NCI-H524 (cell line): ENCODE measurements at regions not wholly inside any gene's neighbourhood (a gene's known extent, or its start where the extent isn't known, plus 50 kb on each side); places are given as distances from the start of the nearest gene placed in this dataset.

Experiments
- DNase-seq, 2 experiments: peaks; one replicate each; lab custom pipeline; 2025; lab: John Stamatoyannopoulos, UW

DNA sequence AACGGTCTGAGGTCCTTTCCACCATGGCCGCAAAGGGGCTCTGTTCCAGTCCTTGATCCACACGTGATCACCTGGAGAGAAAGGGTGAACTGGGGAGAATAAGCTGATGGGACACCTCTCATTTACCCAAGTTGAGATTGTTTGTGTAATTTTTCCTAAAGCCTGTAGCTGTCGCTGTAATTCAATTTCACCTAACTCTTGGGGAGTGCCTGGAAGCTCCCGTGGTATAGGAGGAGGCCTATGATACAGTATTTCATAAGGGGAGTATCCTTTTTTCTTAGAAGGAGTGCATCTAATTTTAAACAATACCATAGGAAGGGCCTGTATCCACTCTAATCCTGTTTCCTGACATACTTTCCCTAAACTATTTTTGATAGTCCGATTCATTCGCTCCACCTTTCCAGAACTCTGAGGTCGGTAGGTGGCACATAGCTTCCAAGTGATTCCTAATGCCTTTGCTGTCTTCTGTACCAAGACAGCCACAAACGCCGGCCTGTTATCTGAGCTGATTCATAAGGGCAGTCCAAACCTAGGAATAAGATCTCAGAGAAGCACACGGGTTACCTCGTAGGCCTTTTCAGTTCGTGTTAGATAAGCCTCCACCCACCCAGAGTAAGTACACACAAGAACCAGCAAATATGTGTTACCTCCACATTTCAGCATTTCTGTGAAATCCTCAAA, 78.9 kb upstream of the VEPH1 start:
- DNase-seq: peak; percentile 2 to 17

DNA sequence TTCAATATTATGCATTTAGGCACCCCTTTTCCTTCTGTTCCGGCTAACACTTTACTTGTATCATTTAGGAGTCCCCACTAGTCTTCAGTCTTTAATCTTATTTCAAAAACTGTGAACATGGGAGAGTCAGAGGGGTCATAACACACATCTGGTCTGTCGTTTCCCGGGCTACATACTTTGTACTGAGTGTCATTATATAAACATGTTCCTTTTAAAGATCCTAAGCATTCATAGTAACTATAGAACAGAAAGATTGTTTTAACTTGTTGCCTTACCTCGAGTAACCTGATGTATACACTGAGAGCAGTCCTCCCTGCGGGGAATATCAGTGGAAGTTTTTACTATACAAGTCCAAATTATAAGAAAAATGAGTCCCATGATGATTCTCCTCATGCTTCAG, 78.2 kb upstream of the VEPH1 start:
- no peak for DNase-seq

DNA sequence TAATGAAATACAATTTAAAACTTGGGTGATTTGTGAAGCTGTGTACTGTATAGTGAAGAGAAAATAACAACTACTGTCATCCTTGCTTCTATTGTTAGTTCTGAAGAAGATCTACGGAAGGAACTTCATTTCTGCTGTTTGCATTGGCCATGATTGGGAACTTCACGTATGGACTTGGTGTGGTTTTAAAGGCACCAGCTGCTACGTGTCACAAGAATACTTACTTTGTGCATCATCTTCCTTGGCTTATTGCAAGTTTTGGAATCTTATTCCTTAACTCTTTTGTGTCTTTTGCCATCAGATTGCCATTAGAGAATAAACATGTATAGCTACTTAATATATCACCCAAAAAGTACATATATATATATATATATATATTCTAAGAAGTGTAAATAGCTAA, 75.0 kb upstream of the VEPH1 start:
- no peak for DNase-seq

DNA sequence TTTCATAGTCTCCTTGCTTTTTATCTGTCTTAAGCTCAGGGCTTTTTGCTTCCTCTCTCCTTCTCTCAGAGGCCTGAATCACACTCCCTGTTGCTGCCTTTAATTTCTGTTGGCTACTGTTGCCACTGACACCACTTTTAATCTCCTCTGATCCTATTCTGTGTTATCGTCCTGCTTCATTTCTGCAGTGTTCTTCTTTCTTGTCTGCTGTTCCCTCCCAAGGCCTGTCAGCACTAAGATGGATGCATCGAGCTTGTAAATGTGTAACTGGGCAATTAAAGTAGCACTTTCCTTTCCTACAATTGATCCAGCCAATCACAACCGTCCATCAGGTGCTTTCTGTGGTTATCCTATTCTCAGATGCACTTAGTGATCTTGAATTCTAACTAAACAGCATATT, 71.3 kb upstream of the VEPH1 start:
- no peak for DNase-seq

DNA sequence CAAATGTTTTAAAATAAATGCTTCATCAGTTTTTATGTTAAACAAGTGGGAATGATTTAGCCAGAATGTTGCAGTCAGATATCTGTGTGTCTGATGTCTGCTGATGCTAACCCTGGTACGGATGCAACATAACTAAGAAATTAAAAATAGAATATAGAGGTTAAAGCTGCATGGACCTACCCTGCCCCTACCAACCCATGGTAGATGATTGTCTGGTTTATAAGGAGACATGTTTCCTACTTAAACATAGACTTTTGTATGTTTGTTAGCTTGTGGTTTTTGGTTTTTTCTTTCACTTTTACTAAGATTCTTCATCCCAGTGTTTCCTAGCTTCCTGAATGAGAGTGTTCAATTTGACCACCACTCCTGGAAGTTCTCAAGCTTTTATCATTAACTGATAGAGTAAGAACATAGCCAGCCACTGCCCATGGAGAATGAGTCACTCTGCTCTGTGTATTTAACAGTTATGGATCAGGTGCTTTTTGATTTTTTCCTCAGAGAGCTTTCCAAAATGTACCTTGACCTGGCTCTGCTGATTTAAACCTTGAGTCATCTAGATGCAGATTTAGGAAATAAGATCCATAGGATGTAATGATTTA, 70.7 kb upstream of the VEPH1 start:
- no peak for DNase-seq

DNA sequence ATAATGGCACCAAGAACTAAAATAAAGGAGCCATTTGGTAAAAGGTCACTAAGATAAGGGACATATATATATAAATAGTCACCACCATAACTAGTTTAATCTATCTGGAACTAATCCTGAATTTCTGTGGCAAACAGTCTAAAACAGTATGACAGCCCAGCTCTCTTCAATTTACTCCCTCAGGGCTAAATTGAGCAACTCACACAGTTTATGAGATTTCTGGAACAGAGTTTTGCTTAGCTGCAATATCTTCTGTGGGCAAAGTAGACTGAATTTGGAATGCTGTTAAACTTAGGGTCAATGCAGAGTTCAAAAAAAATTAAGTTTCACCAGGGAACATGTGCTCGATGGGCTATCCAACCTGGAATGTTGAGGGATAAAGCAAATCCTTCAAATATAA, 70.1 kb upstream of the VEPH1 start:
- no peak for DNase-seq

DNA sequence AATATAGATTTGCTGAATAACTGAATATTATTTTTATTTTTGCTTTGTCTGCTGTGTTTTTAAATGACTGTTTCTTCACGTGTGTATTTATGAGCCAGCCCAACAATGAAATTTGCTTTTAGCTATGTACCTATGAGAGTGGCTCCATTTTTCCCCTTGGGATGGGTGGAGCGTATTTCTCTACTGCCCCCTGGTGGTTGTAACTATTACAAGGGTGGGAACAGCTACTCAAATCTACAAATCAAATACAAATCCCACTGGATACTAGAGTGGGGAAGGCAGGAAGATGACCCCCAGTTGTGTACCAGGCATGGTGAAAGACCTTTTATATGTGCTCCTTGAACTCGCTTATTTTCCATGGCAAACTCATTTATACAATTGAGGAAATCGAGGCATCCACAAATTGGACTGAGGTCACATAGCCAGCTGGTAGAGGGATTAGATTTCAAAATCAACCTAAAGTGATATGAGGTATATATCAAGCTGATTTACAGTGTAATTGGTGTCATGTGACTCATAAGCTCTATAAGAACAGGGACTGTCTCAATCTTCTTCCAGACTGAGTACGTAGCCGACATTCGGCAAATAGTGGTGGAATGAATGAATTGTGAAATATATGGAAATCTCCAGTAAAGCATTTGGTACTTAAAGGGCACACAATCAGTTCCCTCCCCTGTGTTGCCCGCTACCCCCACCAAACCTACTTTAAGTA, 69.5 kb upstream of the VEPH1 start:
- DNase-seq: peak; percentile 55 to 62

DNA sequence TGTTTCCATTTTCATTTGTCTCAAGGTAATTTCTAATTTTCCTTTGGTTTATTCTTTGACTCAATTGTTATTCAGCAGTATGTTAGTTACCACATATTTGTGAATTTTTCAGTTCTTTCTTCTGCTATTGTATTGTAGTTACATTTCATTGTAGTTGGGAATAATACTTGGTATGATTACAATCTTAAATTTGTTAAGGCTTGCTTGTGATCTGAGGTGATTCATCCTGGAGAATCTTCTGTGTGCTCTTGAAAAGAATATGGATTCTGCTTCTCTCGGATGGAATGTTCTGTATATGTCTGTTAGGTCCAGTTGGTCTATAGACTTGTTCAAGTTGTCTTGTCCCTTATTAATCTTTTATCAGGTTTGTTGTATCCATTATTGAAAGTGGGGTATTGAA, 63.4 kb upstream of the VEPH1 start:
- no peak for DNase-seq

DNA sequence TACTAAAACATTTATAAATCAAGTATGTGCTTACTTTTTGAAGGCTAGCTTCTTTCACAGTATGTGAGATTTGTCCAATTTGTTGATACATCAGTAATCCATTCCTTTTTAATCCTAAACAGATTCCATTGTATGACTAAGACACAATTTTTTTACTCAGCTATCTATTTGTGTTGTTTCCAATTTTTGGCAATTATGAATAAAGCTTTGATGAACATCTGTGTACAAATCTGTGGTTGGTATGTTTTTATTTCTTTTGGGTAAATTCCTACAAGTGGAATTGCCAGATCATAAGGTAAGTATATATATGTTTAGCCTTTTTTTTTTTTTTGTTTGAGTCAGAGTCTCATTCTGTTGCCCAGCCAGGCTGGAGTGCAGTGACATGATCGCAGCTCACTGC, 56.2 kb upstream of the VEPH1 start:
- DNase-seq: no peak
